GM19351 (cell line): ENCODE measurements at regions not wholly inside any gene's neighbourhood (a gene's known extent, or its start where the extent isn't known, plus 50 kb on each side); places are given as distances from the start of the nearest gene placed in this dataset.
A peak's percentile ranks its signal among the peaks of the same experiment; 100 is the strongest.

ENCODE experiments used
- ATAC-seq: cut with Tn5 transposase; IDR thresholded peaks from one replicate; pipeline ENCODE4 v1.9.1; 2021; ENCODE audit warnings: mild to moderate bottlenecking, moderate library complexity; ENCODE audit not compliant: unreplicated experiment

DNA sequence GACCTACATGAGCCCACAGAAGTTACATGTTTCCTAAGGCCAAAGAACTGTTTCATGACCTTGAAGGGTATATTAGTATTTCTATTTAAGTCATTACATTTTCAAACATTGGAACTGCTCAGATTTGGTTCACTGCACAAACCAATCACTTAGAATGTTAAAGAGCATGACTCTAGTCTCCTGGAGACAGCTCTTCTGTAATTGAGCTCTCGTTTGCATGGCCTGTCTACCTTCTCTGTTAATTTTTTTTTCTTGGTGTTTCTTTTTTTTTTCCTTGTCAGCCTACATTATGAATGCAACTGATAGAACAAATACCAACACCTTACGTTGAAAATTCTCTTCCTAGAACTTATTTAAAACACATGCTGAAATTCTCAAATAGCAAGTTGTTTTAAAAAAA is 860.2 kb upstream of the MAP3K7 start:
- ATAC-seq = peak; percentile 45

DNA sequence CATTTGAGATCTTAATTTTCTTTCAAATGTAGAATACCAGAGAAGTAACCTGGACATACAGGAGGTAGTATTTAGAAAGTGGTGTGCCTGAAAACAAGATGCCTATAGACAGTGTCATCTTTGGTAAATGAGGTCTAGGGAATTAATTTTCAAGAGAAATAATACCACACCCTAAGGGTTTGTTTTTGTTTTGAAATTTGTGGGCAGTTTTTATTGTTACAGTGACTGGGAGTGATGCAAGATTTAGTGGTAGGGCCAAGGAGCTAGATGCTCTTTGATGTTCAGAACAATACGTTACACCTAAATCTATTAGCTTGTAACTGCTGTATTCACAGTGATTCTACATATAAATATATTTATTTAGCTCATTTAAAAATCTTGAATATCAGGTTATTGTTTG is 856.5 kb upstream of the MAP3K7 start:
- ATAC-seq = no peak

DNA sequence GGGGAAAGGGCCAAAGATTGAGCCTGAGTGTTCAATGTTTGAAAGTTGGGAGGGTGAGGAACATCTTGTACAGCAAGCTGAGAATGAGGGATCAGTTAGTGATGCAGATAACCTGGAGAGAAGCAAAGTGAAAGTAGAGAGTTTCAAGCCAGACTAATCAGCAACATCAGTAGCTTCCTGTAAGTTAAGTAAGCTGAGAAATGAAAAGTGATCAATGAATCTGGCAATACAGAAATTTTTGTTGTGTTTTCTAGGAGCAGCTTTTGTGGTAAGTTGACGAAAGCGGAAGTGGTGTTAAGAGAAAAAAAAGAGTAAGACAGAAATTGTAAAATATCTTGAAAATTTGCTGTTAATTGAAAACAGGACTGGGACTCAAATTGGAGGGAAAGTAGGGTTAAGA is 855.5 kb upstream of the MAP3K7 start:
- ATAC-seq = peak; percentile 48

DNA sequence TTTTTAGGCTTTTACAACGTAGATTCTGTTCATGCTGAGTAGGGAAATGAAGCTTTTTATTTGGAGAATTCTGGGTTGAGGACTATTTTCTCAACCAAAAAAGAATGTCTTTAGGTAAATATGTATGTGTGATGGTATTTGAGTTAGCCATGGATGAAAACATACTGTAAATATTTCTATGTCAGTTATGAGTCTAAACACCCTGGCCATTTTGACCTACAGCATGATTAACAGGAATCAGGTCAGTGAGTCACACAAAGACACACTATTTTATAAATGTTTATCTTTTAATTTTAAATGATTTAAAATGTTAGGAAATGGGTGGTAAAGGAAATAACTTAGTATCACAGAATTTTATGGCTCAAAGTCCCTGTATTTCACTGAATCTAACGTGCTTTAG is 851.7 kb upstream of the MAP3K7 start:
- ATAC-seq = no peak

DNA sequence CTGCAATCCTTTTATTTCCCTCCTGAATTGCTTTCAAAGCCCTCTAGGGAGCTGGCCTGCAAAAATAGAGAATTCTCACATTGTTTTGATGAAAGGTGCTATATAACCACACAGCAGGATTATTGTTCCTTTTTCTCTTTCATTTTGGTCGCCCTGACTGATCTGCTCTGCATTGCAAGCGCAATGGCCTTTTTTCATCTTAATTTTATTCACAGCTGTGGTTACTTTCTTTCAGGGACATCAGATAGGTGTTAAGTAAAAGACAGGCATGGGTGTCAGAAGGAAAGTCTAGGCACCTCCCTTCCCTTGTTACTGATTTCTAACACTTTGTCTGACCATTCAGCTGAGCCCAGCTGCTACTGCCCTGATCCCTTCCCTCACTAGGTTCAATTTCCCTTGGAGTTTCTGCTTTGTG is 850.5 kb upstream of the MAP3K7 start:
- ATAC-seq = no peak

DNA sequence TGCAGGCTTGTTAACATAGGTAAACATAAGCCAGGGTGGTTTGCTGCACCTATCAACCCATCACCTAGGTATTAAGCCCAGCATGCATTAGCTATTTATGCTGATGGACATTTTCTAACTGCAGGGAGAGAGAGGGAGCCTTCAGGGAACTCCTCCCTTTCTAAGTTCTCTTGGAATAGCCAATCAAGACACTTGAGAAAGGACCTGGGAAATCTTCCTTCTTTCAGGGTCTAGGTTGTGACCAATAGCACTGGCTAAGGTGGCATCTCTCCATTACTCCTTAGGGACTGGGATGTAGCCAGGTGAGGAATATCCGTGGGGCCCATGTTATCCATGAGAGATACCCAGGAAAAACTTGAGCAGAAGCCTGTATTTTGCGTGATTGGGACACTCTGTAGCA is 849.6 kb upstream of the MAP3K7 start:
- no peak for ATAC-seq

DNA sequence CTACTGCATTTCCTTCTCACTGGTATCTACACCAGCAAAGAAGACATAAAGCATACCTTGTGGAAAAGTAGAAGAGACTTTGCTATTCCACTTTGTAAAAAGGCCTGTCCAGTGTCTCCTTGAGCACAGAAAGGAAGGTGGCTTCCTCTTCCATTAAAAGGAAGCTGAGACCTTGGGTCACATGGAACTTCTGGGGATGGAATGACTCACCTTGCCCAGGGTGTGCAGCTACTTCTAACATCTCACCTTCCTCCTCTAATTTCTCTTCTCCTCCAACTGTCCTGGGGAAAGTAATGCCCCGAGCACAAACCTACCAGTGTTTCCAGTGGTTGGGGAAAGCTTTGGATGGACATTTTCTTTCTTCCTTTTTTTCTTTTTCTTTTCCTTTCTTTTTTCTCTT is 848.8 kb upstream of the MAP3K7 start:
- no peak for ATAC-seq

DNA sequence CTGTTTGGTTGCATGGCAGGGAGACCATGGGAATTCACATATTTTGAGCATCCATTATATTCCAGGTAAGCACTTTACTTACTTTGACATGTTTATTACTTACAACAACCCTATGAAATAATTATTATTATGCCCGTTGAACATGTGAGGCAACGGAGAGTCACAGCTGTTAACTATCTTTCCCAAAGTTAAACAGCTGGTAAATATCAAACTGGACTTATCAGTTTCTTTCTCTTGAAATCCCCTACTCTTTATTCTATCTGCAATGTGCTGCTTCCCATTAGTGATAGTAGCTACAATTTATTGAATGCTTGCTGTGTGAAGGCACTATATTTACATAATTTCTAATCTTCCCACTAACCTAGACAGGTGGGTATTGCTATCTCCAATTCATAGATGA is 847.7 kb upstream of the MAP3K7 start:
- no peak for ATAC-seq

DNA sequence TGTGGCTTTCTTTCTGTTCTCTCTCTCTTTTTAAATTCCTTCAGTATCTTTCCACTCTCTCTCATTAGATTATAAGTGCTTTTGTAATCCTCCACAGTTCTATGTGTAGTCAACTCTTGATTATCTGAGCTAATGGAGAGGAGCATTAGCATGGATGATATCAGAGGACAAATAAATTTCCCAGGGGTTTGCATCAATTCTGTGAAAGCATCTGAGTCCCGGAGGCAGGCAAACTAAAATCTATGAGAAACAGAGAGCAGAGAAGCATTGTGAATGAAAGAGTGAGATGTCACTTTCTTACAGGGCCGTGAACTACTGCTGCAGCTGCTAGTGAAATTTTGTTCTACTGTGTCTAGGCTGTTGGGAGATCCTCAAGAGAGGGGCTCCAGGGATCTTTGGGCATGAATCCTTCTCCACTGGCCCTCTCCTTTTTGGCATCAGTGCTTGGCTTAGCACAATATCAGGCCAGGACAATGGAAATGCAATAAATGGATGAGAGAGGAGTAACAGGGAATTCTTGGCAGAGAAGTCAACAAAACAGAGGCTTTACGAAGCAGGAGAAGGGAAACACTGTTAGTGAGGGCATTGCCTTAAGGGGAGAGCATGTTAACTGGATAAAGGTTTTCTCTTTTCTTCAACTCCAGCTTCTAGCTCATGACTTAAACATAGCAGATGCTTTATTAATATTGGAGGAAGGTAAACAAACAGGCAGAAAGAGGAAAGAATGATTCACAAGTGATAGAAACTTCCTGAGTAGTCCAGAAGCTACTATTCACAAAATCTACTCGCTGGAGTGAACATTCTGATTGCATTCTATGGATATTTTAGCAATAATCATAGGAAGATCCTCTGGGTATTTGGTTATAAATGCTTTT is 847.0 kb upstream of the MAP3K7 start:
- no peak for ATAC-seq

DNA sequence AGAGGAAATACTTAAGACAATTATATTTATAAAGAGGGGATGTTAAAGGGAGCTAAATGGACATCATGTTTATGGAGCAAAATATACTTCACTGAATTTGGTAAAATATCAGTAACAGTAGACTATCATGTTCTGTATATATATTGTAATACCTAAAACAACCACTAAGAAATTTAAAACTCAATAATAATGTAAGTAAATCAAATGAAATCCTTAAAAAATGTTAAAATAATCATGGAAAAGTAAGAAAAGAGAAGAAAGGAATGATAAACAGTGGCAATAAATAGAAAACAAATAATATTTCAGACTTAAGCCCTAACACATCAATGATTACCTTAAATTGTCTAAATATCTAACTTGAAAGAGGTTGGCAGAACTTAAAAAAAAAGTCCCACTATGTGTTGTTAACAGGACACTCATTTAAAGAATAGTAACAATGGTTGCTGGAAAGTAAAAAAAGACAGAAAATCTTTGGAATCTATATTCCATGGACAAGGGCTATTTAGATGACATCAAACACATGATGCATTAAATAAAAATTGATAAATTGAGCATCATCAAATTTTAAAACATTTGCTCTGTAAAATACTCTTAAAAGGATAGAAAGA is 842.2 kb upstream of the MAP3K7 start:
- no peak for ATAC-seq

DNA sequence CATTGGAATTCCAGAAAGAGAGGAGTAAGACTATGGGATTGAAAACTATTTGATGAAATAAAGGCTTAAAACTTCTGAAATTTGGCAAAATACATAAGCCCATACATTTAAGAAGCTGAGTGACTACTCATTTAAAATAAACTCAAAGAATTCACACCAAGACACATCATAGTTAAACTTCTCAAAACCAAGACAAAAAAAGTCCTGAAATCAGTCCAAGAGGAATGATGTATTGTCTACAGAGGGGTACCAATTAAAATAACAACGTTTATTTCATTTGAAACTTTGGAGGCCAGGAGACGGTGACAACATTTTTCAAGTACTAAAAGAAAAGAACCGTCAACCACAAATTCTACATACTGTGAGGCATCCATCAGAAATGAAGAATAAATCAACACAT is 841.4 kb upstream of the MAP3K7 start:
- ATAC-seq = no peak

DNA sequence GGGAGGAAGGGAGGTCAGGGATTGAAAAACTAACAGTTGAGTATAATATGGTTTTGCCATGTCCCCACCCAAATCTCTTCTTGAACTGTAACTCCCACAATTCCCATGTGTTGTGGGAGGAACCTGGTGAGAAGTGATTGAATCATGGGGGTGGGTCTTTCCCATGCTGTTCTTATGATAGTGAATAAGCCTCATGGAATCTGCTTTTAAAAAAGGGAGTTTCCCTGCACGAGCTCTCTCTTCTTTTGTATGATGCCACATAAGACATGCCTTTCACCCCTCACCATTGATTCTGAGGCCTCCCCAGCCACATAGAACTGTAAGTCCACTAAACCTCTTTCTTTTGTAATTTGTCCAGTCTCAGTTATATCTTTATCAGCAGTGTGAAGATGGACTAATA is 833.4 kb upstream of the MAP3K7 start:
- ATAC-seq = no peak

DNA sequence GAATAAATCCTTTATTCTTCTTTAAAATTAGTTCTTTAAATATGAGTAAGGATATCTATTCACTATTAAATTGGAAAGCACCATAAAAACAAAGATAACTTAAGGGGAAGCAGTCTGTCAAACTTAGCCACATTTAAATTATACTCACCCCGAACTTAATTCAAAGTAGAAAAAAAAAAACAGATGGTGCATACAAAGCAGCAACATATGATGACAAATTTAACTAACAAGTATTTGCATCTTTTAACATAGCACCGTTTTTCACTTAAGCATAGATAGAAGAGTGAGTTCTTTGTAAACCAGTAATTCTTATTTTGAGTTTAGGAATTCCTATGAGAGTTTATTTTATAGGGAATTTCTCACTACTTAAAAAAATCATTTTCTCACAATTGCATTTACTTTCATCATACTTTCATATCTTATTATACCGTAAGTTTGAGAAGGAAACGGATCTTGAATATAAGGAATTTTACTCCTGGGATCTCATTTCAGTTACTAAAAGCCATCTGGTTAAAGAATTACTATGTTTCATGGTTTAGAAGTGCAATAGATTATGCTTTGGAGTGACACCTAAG is 828.2 kb upstream of the MAP3K7 start:
- ATAC-seq = no peak

DNA sequence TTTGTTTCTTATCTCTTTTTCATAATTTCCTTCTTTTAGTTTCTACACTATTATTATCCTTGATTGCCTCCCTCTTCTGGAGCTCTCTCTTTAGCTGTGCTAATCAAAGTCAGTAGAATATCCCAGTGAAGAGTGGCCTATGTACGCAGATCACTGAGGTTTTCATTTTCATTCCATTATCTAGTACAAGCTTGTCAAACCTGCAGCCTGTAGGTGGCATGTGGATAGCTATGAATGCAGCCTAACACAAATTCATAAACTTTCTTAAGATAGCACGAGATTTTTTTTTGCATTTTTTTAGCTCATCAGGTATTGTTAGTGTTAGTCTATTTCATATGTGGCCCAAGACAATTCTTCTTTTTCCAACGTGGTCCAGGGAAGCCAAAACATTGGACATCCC is 825.7 kb upstream of the MAP3K7 start:
- no peak for ATAC-seq

DNA sequence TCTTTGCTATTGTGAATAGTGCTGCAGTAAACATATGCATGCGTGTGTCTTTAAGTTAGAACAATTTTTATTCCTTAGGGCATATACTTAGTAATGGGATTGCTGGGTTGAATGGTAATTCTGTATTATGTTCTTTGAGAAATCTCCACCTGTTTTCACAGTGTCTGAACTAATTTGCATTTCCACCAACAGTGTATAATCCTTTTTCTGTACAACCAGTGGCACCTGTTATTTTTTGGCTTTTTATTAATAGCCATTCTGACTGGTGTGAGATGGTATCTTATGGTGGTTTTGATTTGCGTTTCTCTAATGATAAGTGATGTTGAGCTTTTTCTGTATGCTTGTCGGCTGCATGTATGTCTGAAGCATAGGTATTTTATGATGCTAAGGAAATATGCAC is 820.8 kb upstream of the MAP3K7 start:
- ATAC-seq = no peak

DNA sequence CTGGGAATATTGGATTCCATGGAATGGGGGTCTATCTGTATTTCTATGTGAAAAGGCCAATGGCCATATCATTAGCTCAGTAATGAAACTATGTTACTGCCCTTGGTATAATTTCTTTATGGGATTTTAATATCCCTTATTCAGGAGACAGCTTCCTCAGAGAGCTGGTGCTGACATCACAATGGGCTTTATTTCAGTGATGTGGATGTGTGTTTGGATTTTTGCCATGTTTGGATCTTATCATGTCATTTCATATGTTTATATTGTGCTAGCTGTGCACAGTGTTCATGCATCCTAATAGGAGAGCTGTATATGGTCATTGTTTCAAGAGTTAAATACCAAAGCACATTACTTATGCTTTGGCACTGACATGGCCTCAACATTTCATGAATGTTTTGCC is 806.1 kb upstream of the MAP3K7 start:
- ATAC-seq = no peak

DNA sequence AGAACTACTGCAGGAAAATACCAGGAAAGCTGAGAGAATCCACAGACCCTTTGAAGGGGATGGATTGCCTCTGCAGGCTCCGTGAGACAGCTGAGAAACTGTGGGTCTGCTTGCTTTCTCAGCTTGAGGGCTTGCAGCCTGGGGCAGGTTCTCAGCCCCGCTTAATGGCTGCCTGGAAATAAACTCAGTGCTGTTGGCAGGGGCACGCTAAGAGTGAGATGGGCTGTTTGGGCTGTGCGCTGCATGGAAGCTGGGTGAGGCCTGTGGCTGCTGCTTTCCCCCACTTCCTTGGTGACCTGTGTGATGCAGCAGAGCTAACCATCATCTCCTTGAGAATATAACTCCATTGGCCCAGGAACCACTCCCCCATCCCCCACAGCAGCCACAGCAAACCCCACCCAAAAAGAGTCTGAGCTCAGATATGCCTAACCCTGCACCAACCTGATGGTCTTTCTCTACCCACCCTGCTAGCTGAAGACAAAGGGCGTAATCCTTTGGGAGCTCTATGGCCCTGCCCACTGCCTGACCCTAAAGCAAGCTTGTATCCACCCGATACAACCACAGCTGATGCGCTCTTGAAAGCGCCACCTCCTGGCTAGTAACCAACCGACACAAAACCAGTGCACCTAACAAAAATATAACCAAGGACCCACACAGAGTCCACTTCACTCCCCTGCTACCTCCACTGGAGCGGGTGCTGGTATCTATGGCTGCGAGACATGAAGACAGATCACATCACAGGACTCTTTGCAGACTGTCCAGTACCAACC is 800.6 kb upstream of the MAP3K7 start:
- ATAC-seq = no peak

DNA sequence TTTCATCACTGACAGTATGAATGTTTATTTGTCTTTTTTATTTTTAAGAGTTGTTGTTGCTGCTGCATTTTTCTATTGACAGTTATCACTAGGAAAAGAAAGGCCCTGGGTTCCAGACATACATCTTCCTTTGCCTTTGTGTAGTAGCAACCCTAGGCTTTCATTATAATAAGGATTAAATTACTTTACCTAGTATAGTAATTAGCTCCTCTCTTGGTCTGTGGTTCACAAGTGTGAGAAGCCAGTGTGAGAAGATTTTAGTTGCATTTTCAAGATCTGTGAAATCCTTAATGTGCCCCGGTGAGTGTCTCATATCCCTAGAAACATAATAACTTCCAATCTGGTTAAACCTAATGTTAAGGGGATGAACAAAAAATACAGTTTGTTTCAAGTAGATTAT is 799.3 kb upstream of the MAP3K7 start:
- no peak for ATAC-seq

DNA sequence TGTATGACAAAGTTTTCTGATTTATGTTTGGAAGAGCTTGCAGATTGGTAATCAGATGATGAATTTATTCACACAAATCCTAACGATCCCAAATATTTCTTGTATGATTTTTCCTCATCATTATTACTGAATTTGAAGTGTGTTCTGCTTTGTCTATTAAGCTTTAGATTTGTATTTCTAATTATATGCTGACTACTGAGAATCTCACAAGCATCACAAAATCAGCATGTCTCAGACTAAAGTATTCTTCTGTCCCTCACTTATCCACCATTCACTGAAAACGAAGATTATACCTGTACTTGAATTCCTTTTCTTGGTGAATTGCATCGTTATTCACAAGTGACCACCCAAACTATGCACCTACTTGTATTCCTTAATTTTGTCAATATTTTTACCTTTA is 796.3 kb upstream of the MAP3K7 start:
- ATAC-seq = no peak

DNA sequence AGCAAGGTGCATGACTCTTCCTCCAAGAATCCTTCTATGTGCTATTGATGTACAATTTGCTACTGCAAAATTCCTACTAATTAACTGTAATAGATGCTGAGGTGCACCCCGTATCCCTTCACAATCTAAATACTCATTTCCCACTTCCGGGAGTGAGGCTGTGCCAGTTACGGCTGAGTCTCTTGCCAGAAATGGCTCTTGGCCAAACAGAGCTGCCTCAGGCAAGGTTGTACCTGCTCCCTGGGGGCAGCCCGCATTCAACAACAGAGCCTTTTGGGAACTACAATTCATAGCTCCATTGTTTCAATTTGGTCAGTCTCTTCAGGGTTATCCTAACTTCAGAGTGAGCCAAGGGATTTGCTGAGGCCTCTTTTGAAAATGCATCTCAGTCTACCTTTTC is 789.8 kb upstream of the MAP3K7 start:
- no peak for ATAC-seq

DNA sequence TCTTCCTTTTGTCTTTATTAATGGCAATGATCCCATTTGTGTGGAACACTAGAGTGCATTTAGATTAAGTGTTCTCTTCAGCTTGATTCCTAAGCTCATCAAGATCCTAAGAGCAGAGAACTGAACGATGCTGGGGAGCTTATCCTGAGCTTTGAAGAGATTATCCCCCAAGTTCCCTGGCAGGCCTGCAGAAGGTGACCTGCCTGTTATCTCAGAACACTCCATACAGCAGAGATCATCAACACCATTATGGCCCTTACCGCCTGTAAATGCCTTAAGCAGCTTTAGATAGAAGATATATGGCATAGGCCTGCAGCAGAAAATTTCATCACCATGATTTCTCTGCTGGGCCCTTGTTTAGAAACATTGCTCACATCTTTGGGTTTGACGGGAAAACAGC is 779.9 kb upstream of the MAP3K7 start:
- no peak for ATAC-seq

DNA sequence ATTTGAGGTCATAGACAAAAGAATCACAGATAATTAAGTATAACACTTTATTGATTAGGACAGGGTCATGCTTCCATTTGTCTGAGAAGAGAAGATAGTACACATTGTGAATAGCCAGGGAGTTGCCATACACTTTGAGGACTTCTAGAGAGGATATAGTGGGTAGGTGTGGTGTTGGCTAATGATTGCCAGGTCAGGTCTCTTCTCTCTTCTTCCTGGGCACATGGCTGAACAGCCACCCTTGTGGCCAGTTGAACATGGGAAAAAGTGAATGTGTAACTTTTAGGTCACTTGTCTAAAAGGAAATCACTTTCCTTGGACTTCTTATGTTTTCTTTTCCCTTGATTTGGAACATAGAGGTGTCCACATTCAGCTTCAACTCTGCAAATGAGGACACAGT is 772.1 kb upstream of the MAP3K7 start:
- ATAC-seq = no peak
